Heart left ventricle (tissue), 13 donors: ENCODE measurements at regions not wholly inside any gene's neighbourhood (a gene's known extent, or its start where the extent isn't known, plus 50 kb on each side); places are given as distances from the start of the nearest gene placed in this dataset.

Experiments
- POLR2A ChIP-seq, 2 donors: fragments of 450-650 bp; IDR thresholded peaks; one replicate each; pipeline ENCODE4 v1.6.1; 2017; ENCODE audit warnings: antibody characterized with exemption in 2 of 2, mild to moderate bottlenecking in 2 of 2, moderate library complexity in 2 of 2
- TF ChIP-seq, protein P1 (sequence below), 12 donors: fragments of 200-600 bp; sonication (generic) in 4 of 12; IDR thresholded peaks; one replicate each; pipeline versions ENCODE4 v1.5.0 to v1.8.0; 2018 to 2022; ENCODE audit warnings: antibody characterized with exemption in 12 of 12, mild to moderate bottlenecking in 5 of 12
- donor health status: ischemic (EF 13 %, LVEDD 7.1; RV severe dilation, severe dysfunction).
- donor health status: DM: no; HTN: yes; CAD: no.
- donor health status: DM: no; HTN: no; CAD: no.
- donor health status: ischemic (EF 25% LVEDD 6.9; RV normal size, moderate dysfunction).
- donor health status: ischemic (EF 25% LVEDD 5.7; RV mildly dilated, moderate dysfunction).
- donor health status: ischemic (EF 35%, LVEDD 5.7; RV mildly dilated, moderate dysfunction).
- donor health status: nonischemic (EF 11% LVEDD 7.7; RV severe dilation, severe dysfunction).
- donor health status: DM: yes; HTN: yes; CAD: no.
- donor health status: PGD.
- donor health status: ischemic (EF 29% LVEDD 5.4; RV normal size, mild dysfunction).
- donor health status: nonischemic (EF 23%, LVEDD 6.1; RV moderate dilation, normal function).

DNA sequence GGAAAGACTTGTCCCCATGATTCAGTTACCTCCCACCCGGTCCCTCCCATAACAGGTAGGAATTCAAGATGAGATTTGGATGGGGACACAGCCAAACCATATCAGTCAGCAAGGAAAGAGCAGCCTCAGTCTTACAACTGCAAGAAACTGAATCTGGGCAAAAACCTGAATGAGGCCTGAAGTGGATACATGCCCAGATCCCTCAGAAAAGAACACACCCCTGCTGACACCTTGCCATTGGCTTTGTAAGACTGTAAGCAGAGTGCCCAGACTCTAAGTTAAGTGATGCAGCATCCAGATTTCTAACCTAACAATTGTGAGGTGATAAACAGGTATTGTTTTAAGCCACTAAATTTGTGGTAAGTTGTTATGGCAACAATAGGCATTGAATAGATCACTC lies 670.8 kb downstream of the SORCS1 start:
- TF ChIP-seq, protein P1, sequence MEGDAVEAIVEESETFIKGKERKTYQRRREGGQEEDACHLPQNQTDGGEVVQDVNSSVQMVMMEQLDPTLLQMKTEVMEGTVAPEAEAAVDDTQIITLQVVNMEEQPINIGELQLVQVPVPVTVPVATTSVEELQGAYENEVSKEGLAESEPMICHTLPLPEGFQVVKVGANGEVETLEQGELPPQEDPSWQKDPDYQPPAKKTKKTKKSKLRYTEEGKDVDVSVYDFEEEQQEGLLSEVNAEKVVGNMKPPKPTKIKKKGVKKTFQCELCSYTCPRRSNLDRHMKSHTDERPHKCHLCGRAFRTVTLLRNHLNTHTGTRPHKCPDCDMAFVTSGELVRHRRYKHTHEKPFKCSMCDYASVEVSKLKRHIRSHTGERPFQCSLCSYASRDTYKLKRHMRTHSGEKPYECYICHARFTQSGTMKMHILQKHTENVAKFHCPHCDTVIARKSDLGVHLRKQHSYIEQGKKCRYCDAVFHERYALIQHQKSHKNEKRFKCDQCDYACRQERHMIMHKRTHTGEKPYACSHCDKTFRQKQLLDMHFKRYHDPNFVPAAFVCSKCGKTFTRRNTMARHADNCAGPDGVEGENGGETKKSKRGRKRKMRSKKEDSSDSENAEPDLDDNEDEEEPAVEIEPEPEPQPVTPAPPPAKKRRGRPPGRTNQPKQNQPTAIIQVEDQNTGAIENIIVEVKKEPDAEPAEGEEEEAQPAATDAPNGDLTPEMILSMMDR (IDR thresholded peaks at IDR 0.05) = no peak
- no peak for TF ChIP-seq POLR2A (IDR thresholded peaks at IDR 0.05)
